T-helper 1 cell treated with Interleukin-12 subunit alpha and Interleukin-12 subunit beta and Interleukin-4 antibody, amounts not matched to agents 30 μg/mL and 1 μg/mL, for 36 hours (primary cell): ENCODE measurements at regions not wholly inside any gene's neighbourhood (a gene's known extent, or its start where the extent isn't known, plus 50 kb on each side); places are given as distances from the start of the nearest gene placed in this dataset.

ENCODE experiments used
- H3K27ac Mint-ChIP-seq: one replicate; pipeline ENCODE4 v1.8.0; 2021; ENCODE audit warnings: mild to moderate bottlenecking, mixed read lengths
- H3K27me3 Mint-ChIP-seq: one replicate; pipeline ENCODE4 v1.8.0; 2021; ENCODE audit warnings: low read depth, mixed read lengths
- H3K36me3 Mint-ChIP-seq: one replicate; pipeline ENCODE4 v1.8.0; 2021; ENCODE audit warnings: low read depth, mixed read lengths
- H3K4me1 Mint-ChIP-seq: one replicate; pipeline ENCODE4 v1.8.0; 2021; ENCODE audit warnings: low read depth, mixed read lengths
- H3K4me3 Mint-ChIP-seq: one replicate; pipeline ENCODE4 v1.8.0; 2021; ENCODE audit warnings: mild to moderate bottlenecking, moderate library complexity, mixed read lengths
- H3K9me3 Mint-ChIP-seq: one replicate; pipeline ENCODE4 v1.8.0; 2021; ENCODE audit warnings: mixed read lengths

GRCh38 chr6:14713966-14714631 is 531.8 kb upstream of the JARID2 start:
- peaks cover 25% of the 10 kb centered on the region for H3K4me1 Mint-ChIP-seq
- H3K27me3 Mint-ChIP-seq, result peaks cover 3% of the 10 kb centered on the region
- H3K4me3 Mint-ChIP-seq, result no peak overlapping the region
- H3K9me3 Mint-ChIP-seq, result peaks cover 4% of the 10 kb centered on the region
- H3K27ac Mint-ChIP-seq, result no peak overlapping the region
- peaks cover 3% of the 10 kb centered on the region for H3K36me3 Mint-ChIP-seq

GRCh38 chr6:14715076-14715475 is 530.8 kb upstream of the JARID2 start:
- H3K36me3 Mint-ChIP-seq, result peaks cover 3% of the 10 kb centered on the region
- peaks cover 27% of the 10 kb centered on the region for H3K4me1 Mint-ChIP-seq
- peaks cover 3% of the 10 kb centered on the region for H3K27me3 Mint-ChIP-seq
- no peak overlapping the region for H3K4me3 Mint-ChIP-seq
- no peak overlapping the region for H3K27ac Mint-ChIP-seq
- peaks cover 4% of the 10 kb centered on the region for H3K9me3 Mint-ChIP-seq

- no peak overlapping the region for H3K4me3 Mint-ChIP-seq
- H3K9me3 Mint-ChIP-seq, result peaks cover 4% of the 10 kb centered on the region
- no peak overlapping the region for H3K27ac Mint-ChIP-seq
- H3K27me3 Mint-ChIP-seq, result peaks cover 3% of the 10 kb centered on the region
- H3K36me3 Mint-ChIP-seq, result peaks cover 3% of the 10 kb centered on the region
- H3K4me1 Mint-ChIP-seq, result peaks cover 27% of the 10 kb centered on the region
Measured at GRCh38 chr6:14716499-14717146, 529.2 kb upstream of the JARID2 start.

GRCh38 chr6:14717307-14717706 is 528.6 kb upstream of the JARID2 start:
- Mint-ChIP-seq H3K36me3 (peaks cover 3% of the 10 kb centered on the region), H3K27ac (peak overlapping the region; percentile 42), H3K9me3 (peaks cover 4% of the 10 kb centered on the region), H3K4me1 (peaks cover 30% of the 10 kb centered on the region), H3K4me3 (peak overlapping the region; percentile 0), H3K27me3 (peaks cover 3% of the 10 kb centered on the region)

GRCh38 chr6:14718861-14719260 is 527.0 kb upstream of the JARID2 start:
- H3K4me3 Mint-ChIP-seq, result no peak overlapping the region
- H3K27me3 Mint-ChIP-seq, result peaks cover 3% of the 10 kb centered on the region
- H3K4me1 Mint-ChIP-seq, result peaks cover 40% of the 10 kb centered on the region
- H3K36me3 Mint-ChIP-seq, result peaks cover 5% of the 10 kb centered on the region
- H3K27ac Mint-ChIP-seq, result no peak overlapping the region
- H3K9me3 Mint-ChIP-seq, result peaks cover 10% of the 10 kb centered on the region

GRCh38 chr6:14719270-14719669 is 526.6 kb upstream of the JARID2 start:
- Mint-ChIP-seq H3K4me1 (peaks cover 42% of the 10 kb centered on the region), H3K27ac (no peak overlapping the region), H3K4me3 (no peak overlapping the region), H3K36me3 (peaks cover 5% of the 10 kb centered on the region), H3K27me3 (peaks cover 3% of the 10 kb centered on the region), H3K9me3 (peaks cover 10% of the 10 kb centered on the region)

GRCh38 chr6:14720411-14721102 is 525.3 kb upstream of the JARID2 start:
- no peak overlapping the region for H3K4me3 Mint-ChIP-seq
- H3K36me3 Mint-ChIP-seq, result peaks cover 5% of the 10 kb centered on the region
- no peak overlapping the region for H3K27ac Mint-ChIP-seq
- peaks cover 42% of the 10 kb centered on the region for H3K4me1 Mint-ChIP-seq
- peaks cover 10% of the 10 kb centered on the region for H3K9me3 Mint-ChIP-seq
- peaks cover 3% of the 10 kb centered on the region for H3K27me3 Mint-ChIP-seq

GRCh38 chr6:14721103-14721758 is 524.6 kb upstream of the JARID2 start:
- Mint-ChIP-seq H3K27me3 (peaks cover 3% of the 10 kb centered on the region), H3K4me3 (no peak overlapping the region), H3K4me1 (peaks cover 39% of the 10 kb centered on the region), H3K27ac (no peak overlapping the region), H3K9me3 (peaks cover 10% of the 10 kb centered on the region), H3K36me3 (peaks cover 5% of the 10 kb centered on the region)

- peaks cover 34% of the 10 kb centered on the region for H3K4me1 Mint-ChIP-seq
- no peak overlapping the region for H3K27ac Mint-ChIP-seq
- H3K36me3 Mint-ChIP-seq, result peaks cover 5% of the 10 kb centered on the region
- no peak overlapping the region for H3K4me3 Mint-ChIP-seq
- peaks cover 10% of the 10 kb centered on the region for H3K9me3 Mint-ChIP-seq
- H3K27me3 Mint-ChIP-seq, result peaks cover 3% of the 10 kb centered on the region
Measured at GRCh38 chr6:14722001-14722562, 523.8 kb upstream of the JARID2 start.

- Mint-ChIP-seq H3K27me3 (peaks cover 3% of the 10 kb centered on the region), H3K9me3 (peaks cover 7% of the 10 kb centered on the region), H3K27ac (peak overlapping the region; percentile 52), H3K4me3 (no peak overlapping the region), H3K36me3 (peaks cover 2% of the 10 kb centered on the region), H3K4me1 (peaks cover 29% of the 10 kb centered on the region)
Measured at GRCh38 chr6:14722704-14723103, 523.2 kb upstream of the JARID2 start.

GRCh38 chr6:14723535-14724086 is 522.3 kb upstream of the JARID2 start:
- peaks cover 2% of the 10 kb centered on the region for H3K36me3 Mint-ChIP-seq
- no peak overlapping the region for H3K4me3 Mint-ChIP-seq
- peak overlapping the region; percentile 20 for H3K27ac Mint-ChIP-seq
- peaks cover 3% of the 10 kb centered on the region for H3K27me3 Mint-ChIP-seq
- H3K4me1 Mint-ChIP-seq, result peaks cover 25% of the 10 kb centered on the region
- H3K9me3 Mint-ChIP-seq, result peaks cover 6% of the 10 kb centered on the region

- Mint-ChIP-seq H3K36me3 (peaks cover 2% of the 10 kb centered on the region), H3K27me3 (peaks cover 3% of the 10 kb centered on the region), H3K27ac (no peak overlapping the region), H3K4me3 (no peak overlapping the region), H3K4me1 (peaks cover 25% of the 10 kb centered on the region), H3K9me3 (peaks cover 6% of the 10 kb centered on the region)
Measured at GRCh38 chr6:14724549-14724948, 521.3 kb upstream of the JARID2 start.

GRCh38 chr6:14726816-14727493 is 518.9 kb upstream of the JARID2 start:
- H3K4me1 Mint-ChIP-seq, result peaks cover 28% of the 10 kb centered on the region
- no peak overlapping the region for H3K4me3 Mint-ChIP-seq
- H3K9me3 Mint-ChIP-seq, result peaks cover 6% of the 10 kb centered on the region
- H3K27me3 Mint-ChIP-seq, result peaks cover 3% of the 10 kb centered on the region
- H3K27ac Mint-ChIP-seq, result no peak overlapping the region
- H3K36me3 Mint-ChIP-seq, result peaks cover 2% of the 10 kb centered on the region
